SK-N-SH treated with all-trans-retinoic acid at 6 μM for 48 hours (cell line): ENCODE measurements at regions not wholly inside any gene's neighbourhood (a gene's known extent, or its start where the extent isn't known, plus 50 kb on each side); places are given as distances from the start of the nearest gene placed in this dataset.

Experiments used
- ARNTL ChIP-seq: fragments of 450-650 bp; formaldehyde crosslinking; IDR thresholded peaks from 2 replicates; pipeline ENCODE4 v1.5.0; 2020; ENCODE audit warnings: low read depth, mild to moderate bottlenecking, moderate library complexity, borderline replicate concordance
- BACH2 ChIP-seq: fragments of 250-450 bp; sonication (Bioruptor Pico); IDR thresholded peaks from 2 replicates; pipeline ENCODE4 v1.9.0; 2021; ENCODE audit warnings: mild to moderate bottlenecking, borderline replicate concordance
- CSDC2 ChIP-seq: fragments of 250-450 bp; sonication (Bioruptor Pico); IDR thresholded peaks from 2 replicates; pipeline ENCODE4 v1.5.0; 2020; ENCODE audit warnings: mild to moderate bottlenecking, moderate library complexity
- ISL1 ChIP-seq: fragments of 250-450 bp; sonication (Bioruptor Pico); IDR thresholded peaks from 2 replicates; pipeline ENCODE4 v2.1.2; 2022; ENCODE audit warnings: mild to moderate bottlenecking, moderate library complexity
- PPARA ChIP-seq: fragments of 250-450 bp; sonication (Bioruptor Pico); IDR thresholded peaks from 2 replicates; pipeline ENCODE4 v1.5.0; 2020; ENCODE audit warnings: mild to moderate bottlenecking, borderline replicate concordance
- RARB ChIP-seq: fragments of 250-450 bp; sonication (Bioruptor Pico); IDR thresholded peaks from 2 replicates; pipeline ENCODE4 v1.8.0; 2021; ENCODE audit warnings: mild to moderate bottlenecking, moderate library complexity
- TCF4 ChIP-seq: fragments of 250-450 bp; sonication (Bioruptor Pico); IDR thresholded peaks from 2 replicates; pipeline ENCODE4 v1.8.0; 2021; ENCODE audit warnings: mild to moderate bottlenecking, moderate library complexity, borderline replicate concordance
- TOX ChIP-seq: fragments of 250-450 bp; sonication (Bioruptor Pico); IDR thresholded peaks from 2 replicates; pipeline ENCODE4 v1.8.0; 2021; ENCODE audit warnings: mild to moderate bottlenecking, moderate library complexity, borderline replicate concordance
- ZC3H10 ChIP-seq: fragments of 250-450 bp; sonication (Bioruptor Pico); IDR thresholded peaks from 2 replicates; pipeline ENCODE4 v1.5.1; 2021; ENCODE audit warnings: mild to moderate bottlenecking, moderate library complexity
- ZNF70 ChIP-seq: fragments of 450-650 bp; formaldehyde crosslinking; IDR thresholded peaks from 2 replicates; pipeline ENCODE4 v1.5.0; 2020; ENCODE audit warnings: mild to moderate bottlenecking, moderate library complexity
- TF ChIP-seq, protein P1 (sequence below): fragments of 250-450 bp; sonication (Bioruptor Pico); IDR thresholded peaks from 2 replicates; pipeline ENCODE4 v1.8.0; 2020; ENCODE audit warnings: mild to moderate bottlenecking, moderate library complexity, borderline replicate concordance

GRCh38 chr9:85469041-85469440 lies 272.7 kb downstream of the AGTPBP1 start:
- TF ChIP-seq BACH2 (CRISPR knock-in tag) = no peak
- no peak for TF ChIP-seq ARNTL (CRISPR knock-in tag)
- TF ChIP-seq, protein P1, sequence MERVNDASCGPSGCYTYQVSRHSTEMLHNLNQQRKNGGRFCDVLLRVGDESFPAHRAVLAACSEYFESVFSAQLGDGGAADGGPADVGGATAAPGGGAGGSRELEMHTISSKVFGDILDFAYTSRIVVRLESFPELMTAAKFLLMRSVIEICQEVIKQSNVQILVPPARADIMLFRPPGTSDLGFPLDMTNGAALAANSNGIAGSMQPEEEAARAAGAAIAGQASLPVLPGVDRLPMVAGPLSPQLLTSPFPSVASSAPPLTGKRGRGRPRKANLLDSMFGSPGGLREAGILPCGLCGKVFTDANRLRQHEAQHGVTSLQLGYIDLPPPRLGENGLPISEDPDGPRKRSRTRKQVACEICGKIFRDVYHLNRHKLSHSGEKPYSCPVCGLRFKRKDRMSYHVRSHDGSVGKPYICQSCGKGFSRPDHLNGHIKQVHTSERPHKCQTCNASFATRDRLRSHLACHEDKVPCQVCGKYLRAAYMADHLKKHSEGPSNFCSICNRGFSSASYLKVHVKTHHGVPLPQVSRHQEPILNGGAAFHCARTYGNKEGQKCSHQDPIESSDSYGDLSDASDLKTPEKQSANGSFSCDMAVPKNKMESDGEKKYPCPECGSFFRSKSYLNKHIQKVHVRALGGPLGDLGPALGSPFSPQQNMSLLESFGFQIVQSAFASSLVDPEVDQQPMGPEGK (CRISPR knock-in tag) = no peak
- no peak for TF ChIP-seq TCF4 (CRISPR knock-in tag)
- no peak for TF ChIP-seq ISL1
- TF ChIP-seq CSDC2 (CRISPR knock-in tag) = no peak
- TF ChIP-seq RARB (CRISPR knock-in tag) = no peak
- no peak for TF ChIP-seq PPARA (CRISPR knock-in tag)
- TF ChIP-seq TOX (CRISPR knock-in tag) = no peak
- TF ChIP-seq ZC3H10 (CRISPR knock-in tag) = no peak
- TF ChIP-seq ZNF70 = no peak
